ENCODE measurements at regions not wholly inside any gene's neighbourhood (a gene's known extent, or its start where the extent isn't known, plus 50 kb on each side); places are given as distances from the start of the nearest gene placed in this dataset.

DNA sequence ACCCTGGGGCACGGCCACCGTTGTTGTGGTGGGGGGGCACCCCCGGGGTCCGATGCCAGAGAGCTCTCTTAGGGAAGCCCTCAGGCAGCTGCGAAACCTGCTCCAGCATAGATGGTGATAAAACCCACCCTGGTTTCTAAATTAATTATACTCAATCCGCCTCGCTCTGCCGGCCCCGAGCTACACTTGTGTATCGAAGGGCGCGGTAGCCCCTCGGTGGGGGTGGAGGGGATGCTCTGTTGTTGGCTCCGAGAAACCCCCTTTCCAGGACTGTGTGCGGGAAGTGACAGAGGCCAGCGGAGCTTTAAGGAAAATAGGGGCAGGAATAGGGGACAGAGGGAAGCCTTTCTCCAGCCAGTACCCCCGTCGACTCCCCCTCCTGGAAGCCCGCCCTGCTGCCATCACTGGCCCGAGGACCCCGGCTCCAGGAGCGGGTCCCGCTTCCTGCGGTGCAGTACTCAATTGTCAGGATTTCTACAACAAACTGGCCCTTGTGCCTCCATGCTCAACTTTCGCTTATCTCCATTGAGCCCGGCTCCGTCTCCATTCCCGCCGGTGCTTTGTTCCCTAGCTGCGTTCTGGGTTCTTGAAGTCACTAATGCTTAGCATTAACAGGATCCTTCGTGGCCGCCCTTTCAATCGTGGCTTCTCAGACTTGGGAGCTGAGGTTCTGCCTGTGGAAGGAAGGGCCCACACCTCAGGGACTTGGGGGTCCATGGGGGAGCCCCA is 408.2 kb downstream of the BCOR start:
- Histone ChIP-seq H2AFZ (ENCODE audit: low read depth, low read length) (peak overlapping the region; percentile 14), H3K36me3 (ENCODE audit: insufficient read depth, low read length) (no peaks in the 10 kb centered on the region), H3K9me3 (ENCODE audit: low read length) (no peaks in the 10 kb centered on the region), H3K79me2 (replicated peaks; ENCODE audit: insufficient read depth, low read length) (no peaks in the 10 kb centered on the region), H3K4me3 (ENCODE audit: low read length) (peak overlapping the region; percentile 61), H3K9ac (ENCODE audit: low read length) (peak overlapping the region; percentile 63), H4K20me1 (ENCODE audit: insufficient read depth) (no peaks in the 10 kb centered on the region), H3K9me2 (ENCODE audit: insufficient read depth, low read length) (no peaks in the 10 kb centered on the region), H3K27me3 (ENCODE audit: insufficient read depth, low read depth, low read length) (no peaks in the 10 kb centered on the region), H3K4me2 (ENCODE audit: low read length) (no peak overlapping the region), H3F3A (ENCODE audit: insufficient read depth, low read length, poor library complexity, severe bottlenecking) (no peaks in the 10 kb centered on the region), H3K27ac (ENCODE audit: low read length) (peak overlapping the region; percentile 34)
- TF ChIP-seq TAF1 (IDR thresholded peaks at IDR 0.05; ENCODE audit: low read depth) (no peak), MXI1 (conservative IDR thresholded peaks at IDR 0.05; ENCODE audit: poor library complexity, severe bottlenecking) (no peak), SMC3 (conservative IDR thresholded peaks at IDR 0.05; ENCODE audit: poor library complexity) (no peak), REST (IDR thresholded peaks at IDR 0.05; ENCODE audit: borderline replicate concordance) (no peak), EP300 (conservative IDR thresholded peaks at IDR 0.05; ENCODE audit: poor library complexity, severe bottlenecking) (no peak), RAD21 (conservative IDR thresholded peaks at IDR 0.05) (no peak), POLR2AphosphoS5 (IDR thresholded peaks at IDR 0.05) (no peak), EZH2 (IDR thresholded peaks at IDR 0.05; ENCODE audit: borderline replicate concordance, insufficient read depth, low read length, poor library complexity, severe bottlenecking) (no peak)
- TF ChIP-seq, protein P1, sequence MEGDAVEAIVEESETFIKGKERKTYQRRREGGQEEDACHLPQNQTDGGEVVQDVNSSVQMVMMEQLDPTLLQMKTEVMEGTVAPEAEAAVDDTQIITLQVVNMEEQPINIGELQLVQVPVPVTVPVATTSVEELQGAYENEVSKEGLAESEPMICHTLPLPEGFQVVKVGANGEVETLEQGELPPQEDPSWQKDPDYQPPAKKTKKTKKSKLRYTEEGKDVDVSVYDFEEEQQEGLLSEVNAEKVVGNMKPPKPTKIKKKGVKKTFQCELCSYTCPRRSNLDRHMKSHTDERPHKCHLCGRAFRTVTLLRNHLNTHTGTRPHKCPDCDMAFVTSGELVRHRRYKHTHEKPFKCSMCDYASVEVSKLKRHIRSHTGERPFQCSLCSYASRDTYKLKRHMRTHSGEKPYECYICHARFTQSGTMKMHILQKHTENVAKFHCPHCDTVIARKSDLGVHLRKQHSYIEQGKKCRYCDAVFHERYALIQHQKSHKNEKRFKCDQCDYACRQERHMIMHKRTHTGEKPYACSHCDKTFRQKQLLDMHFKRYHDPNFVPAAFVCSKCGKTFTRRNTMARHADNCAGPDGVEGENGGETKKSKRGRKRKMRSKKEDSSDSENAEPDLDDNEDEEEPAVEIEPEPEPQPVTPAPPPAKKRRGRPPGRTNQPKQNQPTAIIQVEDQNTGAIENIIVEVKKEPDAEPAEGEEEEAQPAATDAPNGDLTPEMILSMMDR (IDR thresholded peaks at IDR 0.05; ENCODE audit: poor library complexity, severe bottlenecking), result no peak

DNA sequence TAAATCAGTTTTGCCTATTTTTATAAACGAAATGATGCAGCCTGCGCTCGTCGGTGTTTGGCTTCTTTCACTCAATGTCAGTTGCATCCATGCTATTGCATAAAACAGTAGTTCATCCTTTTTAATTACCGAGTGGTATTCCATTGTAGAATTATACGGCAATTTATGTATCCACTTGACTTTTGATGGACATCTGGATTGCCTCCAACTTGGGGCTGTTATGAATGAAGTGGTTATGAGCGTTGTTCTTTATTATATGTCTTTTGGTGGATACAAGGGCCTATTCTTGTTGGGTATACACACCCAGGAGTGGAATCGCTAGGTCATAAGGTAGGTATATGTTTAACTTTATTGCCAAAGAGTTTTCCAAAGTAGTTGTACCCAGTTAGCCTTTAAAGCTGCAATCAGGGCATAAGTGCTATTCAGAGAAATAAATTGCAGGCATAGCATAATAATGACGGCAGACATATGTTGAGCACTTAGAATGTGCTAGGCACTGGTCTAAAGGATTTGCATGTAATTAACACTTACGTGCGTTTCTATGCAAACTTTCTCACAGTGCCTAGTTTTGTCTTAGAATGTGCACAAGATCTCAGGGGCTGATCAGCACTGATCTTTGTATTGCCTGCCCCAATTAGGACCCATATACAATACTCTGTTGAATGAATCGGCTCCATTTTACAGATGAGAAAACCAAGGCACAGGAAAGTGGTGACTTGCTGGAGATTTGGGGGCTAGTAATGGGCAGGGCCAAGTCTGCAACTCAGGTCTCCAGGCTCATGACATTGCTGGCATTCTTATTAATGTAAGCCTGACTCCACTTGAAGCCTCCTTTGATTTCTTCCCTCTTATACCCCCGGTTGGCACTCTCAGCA is 407.0 kb downstream of the BCOR start:
- no peak overlapping the region for H3K4me2 ChIP-seq (ENCODE audit: low read length)
- no peaks in the 10 kb centered on the region for H3K79me2 ChIP-seq (replicated peaks; ENCODE audit: insufficient read depth, low read length)
- H3K9ac ChIP-seq (ENCODE audit: low read length), result no peak overlapping the region
- no peaks in the 10 kb centered on the region for H4K20me1 ChIP-seq (ENCODE audit: insufficient read depth)
- H3K36me3 ChIP-seq (ENCODE audit: insufficient read depth, low read length), result no peaks in the 10 kb centered on the region
- H3K27me3 ChIP-seq (ENCODE audit: insufficient read depth, low read depth, low read length), result no peaks in the 10 kb centered on the region
- H3K9me2 ChIP-seq (ENCODE audit: insufficient read depth, low read length), result no peaks in the 10 kb centered on the region
- no peaks in the 10 kb centered on the region for H3F3A ChIP-seq (ENCODE audit: insufficient read depth, low read length, poor library complexity, severe bottlenecking)
- no peak overlapping the region for H3K27ac ChIP-seq (ENCODE audit: low read length)
- H3K9me3 ChIP-seq (ENCODE audit: low read length), result no peaks in the 10 kb centered on the region
- TF ChIP-seq RAD21 (conservative IDR thresholded peaks at IDR 0.05) (no peak), SMC3 (conservative IDR thresholded peaks at IDR 0.05; ENCODE audit: poor library complexity) (no peak), REST (IDR thresholded peaks at IDR 0.05; ENCODE audit: borderline replicate concordance) (no peak), MXI1 (conservative IDR thresholded peaks at IDR 0.05; ENCODE audit: poor library complexity, severe bottlenecking) (no peak), TAF1 (IDR thresholded peaks at IDR 0.05; ENCODE audit: low read depth) (no peak), POLR2AphosphoS5 (IDR thresholded peaks at IDR 0.05) (no peak), EP300 (conservative IDR thresholded peaks at IDR 0.05; ENCODE audit: poor library complexity, severe bottlenecking) (no peak), EZH2 (IDR thresholded peaks at IDR 0.05; ENCODE audit: borderline replicate concordance, insufficient read depth, low read length, poor library complexity, severe bottlenecking) (no peak)
- TF ChIP-seq, protein P1 (IDR thresholded peaks at IDR 0.05; ENCODE audit: poor library complexity, severe bottlenecking), result no peak
- H3K4me3 ChIP-seq (ENCODE audit: low read length), result no peak overlapping the region
- H2AFZ ChIP-seq (ENCODE audit: low read depth, low read length), result no peak overlapping the region
